HCT116 (cell line): ENCODE measurements at regions not wholly inside any gene's neighbourhood (a gene's known extent, or its start where the extent isn't known, plus 50 kb on each side); places are given as distances from the start of the nearest gene placed in this dataset.
A peak's percentile ranks its signal among the peaks of the same experiment; 100 is the strongest.

Source experiments
- ATAC-seq: fragments of 200-7000 bp; cut with Tn5 transposase; 2 replicates; pipeline ENCODE4 v1.9.1; 2020; ENCODE audit warnings: mild to moderate bottlenecking, moderate library complexity
- BruUV-seq: library from RNA; stranded (reverse); fragments of 400-500 nt; replicated peaks from 2 replicates; lab custom pipeline; 2021; lab: Mats Ljungman, UMichigan
- CTCF ChIA-PET: fragments of 300-600 bp; sonication (Branson Sonifier 250); formaldehyde crosslinking; loops from one replicate; lab custom pipeline; 2021; ENCODE audit warnings: antibody characterized with exemption; lab: Charles Lee
- POLR2A ChIA-PET: fragments of 300-600, 350-600 bp; sonication (Branson Sonifier 250); formaldehyde crosslinking; loops from one replicate; lab custom pipeline; 2021; ENCODE audit warnings: antibody characterized with exemption; lab: Charles Lee
- RAD21 ChIA-PET, 2 experiments: fragments of 300-600 bp; sonication (Branson Sonifier 250); formaldehyde crosslinking; loops; one replicate each; lab custom pipeline; 2023; ENCODE audit warnings: low total read pairs in 2 of 2; ENCODE audit not compliant: uncharacterized antibody in 2 of 2, unreplicated experiment in 2 of 2, low non-redundant PET in 1 of 2; lab: Charles Lee
- DNase-seq: peaks from one replicate; pipeline ENCODE4 v3.0.0-alpha.2; 2010; ENCODE audit warnings: low read depth, low spot score
- H2AFZ ChIP-seq: fragments of 200-600 bp; shearing (Covaris generic), sonication (generic); 2 replicates; pipeline ENCODE4 v1.6.1; 2017; ENCODE audit warnings: low read depth, mixed run types, mixed read lengths, antibody characterized with exemption, low read length; ENCODE audit not compliant: poor library complexity, severe bottlenecking
- H3K27ac ChIP-seq: 2 replicates; pipeline ENCODE4 v1.5.1; 2012; ENCODE audit warnings: low read depth, low read length
- H3K27me3 ChIP-seq: fragments of 200-600 bp; sonication (generic); 2 replicates; pipeline ENCODE4 v1.6.1; 2016; ENCODE audit warnings: mixed run types, low read length, mixed read lengths; ENCODE audit not compliant: insufficient read depth
- H3K36me3 ChIP-seq, 2 experiments: fragments of 200-500 bp in 1 of 2; fragments of 200-600 bp in 1 of 2; sonication (Bioruptor generic) in 1 of 2; sonication (generic) in 1 of 2; 2 replicates each; pipeline versions ENCODE4 v1.5.1 to v1.6.1; 2014 to 2016; ENCODE audit warnings: low read length in 2 of 2, inconsistent platforms in 1 of 2, mixed read lengths in 1 of 2, mixed run types in 1 of 2; ENCODE audit not compliant: insufficient read depth in 2 of 2, control insufficient read depth in 1 of 2
- H3K4me1 ChIP-seq, 2 experiments: fragments of 200-600 bp in 1 of 2; sonication (generic) in 1 of 2; 2 replicates each; pipeline versions ENCODE4 v1.5.1 to v1.6.1; 2012 to 2017; ENCODE audit warnings: low read length in 2 of 2, inconsistent platforms in 1 of 2, mild to moderate bottlenecking in 1 of 2, mixed read lengths in 1 of 2, mixed run types in 1 of 2, moderate library complexity in 1 of 2; ENCODE audit not compliant: insufficient read depth in 2 of 2, control insufficient read depth in 1 of 2
- H3K4me2 ChIP-seq: fragments of 200-600 bp; sonication (generic); 2 replicates; pipeline ENCODE4 v1.6.1; 2017; ENCODE audit warnings: mixed run types, low read length, mixed read lengths
- H3K4me3 ChIP-seq, 2 experiments: fragments of 200-600 bp in 1 of 2; sonication (generic) in 1 of 2; replicated peaks in 1 of 2; 2 replicates each; pipeline ENCODE4 v1.5.1; 2011 to 2016; ENCODE audit warnings: low read length in 2 of 2, control low read depth in 1 of 2, low read depth in 1 of 2, mild to moderate bottlenecking in 1 of 2, mixed read lengths in 1 of 2, mixed run types in 1 of 2
- H3K79me2 ChIP-seq: fragments of 200-600 bp; sonication (generic); 2 replicates; pipeline ENCODE4 v1.6.1; 2017; ENCODE audit warnings: mild to moderate bottlenecking, mixed run types, low read length, moderate library complexity, mixed read lengths; ENCODE audit not compliant: insufficient read depth
- H3K9ac ChIP-seq: fragments of 200-600 bp; sonication (generic); 2 replicates; pipeline ENCODE4 v1.6.1; 2016; ENCODE audit warnings: low read length, mixed read lengths
- H3K9me2 ChIP-seq: fragments of 200-600 bp; sonication (generic), shearing (Covaris generic); 2 replicates; pipeline ENCODE4 v1.6.1; 2017; ENCODE audit warnings: mixed run types, mild to moderate bottlenecking, moderate library complexity; ENCODE audit not compliant: insufficient read depth
- H3K9me3 ChIP-seq, 2 experiments: fragments of 200-500 bp in 1 of 2; fragments of 200-600 bp in 1 of 2; sonication (Bioruptor generic) in 1 of 2; sonication (generic) in 1 of 2; 2 replicates each; pipeline ENCODE4 v1.6.1; 2014 to 2017; ENCODE audit warnings: low read length in 2 of 2, mixed read lengths in 2 of 2, inconsistent platforms in 1 of 2, low read depth in 1 of 2, mild to moderate bottlenecking in 1 of 2, mixed run types in 1 of 2, moderate library complexity in 1 of 2; ENCODE audit not compliant: control insufficient read depth in 1 of 2, insufficient read depth in 1 of 2
- H4K20me1 ChIP-seq: fragments of 200-600 bp; sonication (generic), shearing (Covaris generic); 2 replicates; pipeline ENCODE4 v1.6.1; 2017; ENCODE audit warnings: mixed run types, mild to moderate bottlenecking, moderate library complexity; ENCODE audit not compliant: insufficient read depth
- ATF3 ChIP-seq: IDR thresholded peaks from 2 replicates; pipeline ENCODE4 v1.6.1; 2012
- CBX3 ChIP-seq: IDR thresholded peaks from 2 replicates; pipeline ENCODE4 v1.6.1; 2012; ENCODE audit warnings: low read depth
- CEBPB ChIP-seq: IDR thresholded peaks from 2 replicates; pipeline ENCODE4 v1.6.1; 2012; ENCODE audit warnings: low read depth
- CTCF ChIP-seq, 3 experiments: fragments of 200-600 bp in 1 of 3; sonication (generic) in 1 of 3; IDR thresholded peaks in 2 of 3; conservative IDR thresholded peaks in 1 of 3; 2 replicates each; pipeline ENCODE4 v1.5.1; 2012 to 2017; ENCODE audit warnings: low read depth in 2 of 3, low read length in 2 of 3, antibody characterized with exemption in 1 of 3, borderline replicate concordance in 1 of 3, control low read depth in 1 of 3, mild to moderate bottlenecking in 1 of 3, mixed read lengths in 1 of 3, mixed run types in 1 of 3, moderate library complexity in 1 of 3; ENCODE audit not compliant: insufficient read depth in 1 of 3
- EGR1 ChIP-seq: IDR thresholded peaks from 2 replicates; pipeline ENCODE4 v1.6.1; 2012; ENCODE audit warnings: low read depth
- ELF1 ChIP-seq: IDR thresholded peaks from 2 replicates; pipeline ENCODE4 v1.6.1; 2012; ENCODE audit warnings: low read depth, borderline replicate concordance
- EZH2phosphoT487 ChIP-seq: fragments of 200-600 bp; IDR thresholded peaks from 2 replicates; pipeline ENCODE4 v1.6.1; 2018; ENCODE audit warnings: antibody characterized with exemption, borderline replicate concordance
- FOSL1 ChIP-seq: IDR thresholded peaks from 2 replicates; pipeline ENCODE4 v1.6.1; 2012; ENCODE audit warnings: low read depth
- POLR2A ChIP-seq: IDR thresholded peaks from 2 replicates; pipeline ENCODE4 v1.7.0; 2011; ENCODE audit warnings: borderline replicate concordance; ENCODE audit not compliant: insufficient read depth, insufficient read length; ENCODE audit errors: extremely low read depth
- POLR2AphosphoS5 ChIP-seq: IDR thresholded peaks from 2 replicates; pipeline ENCODE4 v1.6.1; 2011; ENCODE audit warnings: mild to moderate bottlenecking, low read depth, low read length, moderate library complexity
- RAD21 ChIP-seq: IDR thresholded peaks from 2 replicates; pipeline ENCODE4 v1.6.1; 2012; ENCODE audit warnings: low read depth, mild to moderate bottlenecking
- REST ChIP-seq: IDR thresholded peaks from 2 replicates; pipeline ENCODE4 v1.6.1; 2012; ENCODE audit warnings: low read depth
- SIN3A ChIP-seq: IDR thresholded peaks from 2 replicates; pipeline ENCODE4 v1.6.1; 2012; ENCODE audit warnings: low read depth
- SRF ChIP-seq: IDR thresholded peaks from 2 replicates; pipeline ENCODE4 v1.6.1; 2012; ENCODE audit warnings: low read depth
- TCF7L2 ChIP-seq: IDR thresholded peaks from 2 replicates; pipeline ENCODE4 v1.7.0; 2011; ENCODE audit warnings: borderline replicate concordance, inconsistent platforms; ENCODE audit not compliant: insufficient read depth, insufficient read length; ENCODE audit errors: extremely low read depth
- ZFX ChIP-seq: fragments of 450-650 bp; IDR thresholded peaks from 2 replicates; pipeline ENCODE4 v1.6.1; 2017
- intact Hi-C: fragments of 100-400 bp; cut with micrococcal nuclease; formaldehyde crosslinking; loops from 2 replicates; pipeline ENCODE4 v1.10.0; 2022

- Histone ChIP-seq H4K20me1 (no peaks in the 10 kb centered on the region), H3K79me2 (no peaks in the 10 kb centered on the region), H2AFZ (no peak overlapping the region), H3K9me3 (no peaks in the 10 kb centered on the region), H3K4me1 (no peaks in the 10 kb centered on the region), H3K27ac (no peak overlapping the region), H3K36me3 (no peaks in the 10 kb centered on the region), H3K4me2 (no peak overlapping the region), H3K27me3 (no peaks in the 10 kb centered on the region), H3K4me3 (no peak overlapping the region), H3K9ac (no peak overlapping the region), H3K9me2 (no peaks in the 10 kb centered on the region)
- RAD21 ChIA-PET, result no interaction called here
- CTCF ChIA-PET, result no interaction called here
- DNase-seq, result peak; percentile 23
- TF ChIP-seq TCF7L2 (no peak), REST (no peak), RAD21 (no peak)
- POLR2A ChIA-PET, result no interaction called here
- BruUV-seq, result no TSS peak
- intact Hi-C loops, result no loop called here
- ATAC-seq, result no peak; the same call in 1 of the 2 replicates
Observed at GRCh38 chr4:18390655-18391353, 369.2 kb upstream of the LCORL start.

GRCh38 chr4:18389115-18389514, 367.6 kb upstream of the LCORL start:
- DNase-seq (no peak), ATAC-seq (no peak)
- CTCF ChIA-PET, result no interaction called here
- Histone ChIP-seq H3K36me3 (no peaks in the 10 kb centered on the region), H3K4me1 (no peaks in the 10 kb centered on the region), H3K9me2 (no peaks in the 10 kb centered on the region), H3K27me3 (no peaks in the 10 kb centered on the region), H3K4me2 (no peak overlapping the region), H3K4me3 (no peak overlapping the region), H3K9ac (no peak overlapping the region), H3K79me2 (no peaks in the 10 kb centered on the region), H3K9me3 (no peaks in the 10 kb centered on the region), H2AFZ (no peak overlapping the region), H4K20me1 (no peaks in the 10 kb centered on the region), H3K27ac (no peak overlapping the region)
- no TSS peak for BruUV-seq
- RAD21 ChIA-PET, result no interaction called here
- intact Hi-C loops, result no loop called here
- POLR2A ChIA-PET, result no interaction called here
- TF ChIP-seq ATF3, result no peak
- no peak for TF ChIP-seq ZFX
- TF ChIP-seq EZH2phosphoT487, result no peak
- TF ChIP-seq ELF1, result no peak
- no peak for TF ChIP-seq FOSL1
- TF ChIP-seq RAD21, result no peak
- no peak for TF ChIP-seq CTCF (IDR thresholded peaks at IDR 0.05 in 2 of 3, conservative IDR thresholded peaks at IDR 0.05 in 1 of 3; ENCODE audit: borderline replicate concordance in 1 of 3, insufficient read depth in 1 of 3, low read depth in 2 of 3, low read length in 2 of 3)
- no peak for TF ChIP-seq CBX3
- TF ChIP-seq EGR1, result no peak
- no peak for TF ChIP-seq CEBPB
- no peak for TF ChIP-seq SIN3A
- TF ChIP-seq POLR2AphosphoS5, result no peak
- TF ChIP-seq POLR2A, result no peak
- no peak for TF ChIP-seq SRF
